ENCODE measurements at regions not wholly inside any gene's neighbourhood (a gene's known extent, or its start where the extent isn't known, plus 50 kb on each side); places are given as distances from the start of the nearest gene placed in this dataset.
A peak's percentile ranks its signal among the peaks of the same experiment; 100 is the strongest.

DNA sequence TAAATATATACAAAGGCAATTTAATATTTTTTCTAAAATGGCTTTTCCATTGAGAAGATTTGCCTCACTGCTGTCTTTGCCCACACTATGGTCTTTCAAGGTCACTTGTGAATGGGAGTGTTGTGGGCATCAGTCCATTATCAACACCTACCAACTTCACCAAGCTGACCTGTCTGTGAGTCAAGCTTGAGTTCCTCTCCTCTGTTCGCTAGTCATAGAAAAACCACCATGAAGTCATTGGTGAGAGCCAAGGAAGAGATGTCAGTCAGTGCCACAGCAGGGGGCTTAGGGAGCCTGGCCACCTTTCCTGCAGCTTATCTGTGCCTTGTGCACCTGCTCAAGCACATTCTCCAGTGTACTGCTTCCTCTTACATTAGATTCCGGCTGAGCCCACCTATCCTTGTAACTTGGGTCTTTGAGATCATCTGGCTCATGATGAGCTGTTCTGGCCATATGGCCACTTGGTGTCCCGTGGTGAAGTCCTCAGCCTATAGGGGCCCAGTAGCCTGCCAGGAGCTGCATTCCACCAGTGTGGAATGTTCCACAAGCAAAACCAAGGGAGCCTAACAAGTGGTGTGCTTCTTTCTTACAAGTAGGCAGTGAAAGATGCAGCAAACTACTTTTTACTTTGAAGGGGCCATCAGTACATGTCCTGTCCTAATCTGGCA, 80.8 kb upstream of the C12orf71 start:
- POLR2A ChIA-PET = no interaction called here
- H3K4me2 ChIP-seq = no peak overlapping the region
- DNase-seq (ENCODE audit: low read depth in 1 of 2, low spot score in 1 of 2) = no peak
- no peak for FAIRE-seq
- H3K9me3 ChIP-seq = no peaks in the 10 kb centered on the region
- peaks cover 9% of the 10 kb centered on the region for H3K4me1 ChIP-seq
- no peak overlapping the region for H3K4me3 ChIP-seq
- H3K27ac ChIP-seq = no peak overlapping the region
- WGBS (ENCODE audit: missing lambda C conversion rate) = 59% methylated on average over 3 of the region's 3 CpGs
- CTCF ChIA-PET = interaction anchor here (1.1 kb wide), 1 partner anchor 22 kb away, joined by 4 read pairs; no protein-coding TSS in a partner anchor
- TF ChIP-seq MAFK (IDR thresholded peaks at IDR 0.05; ENCODE audit: partially characterized antibody) = no peak
- ATAC-seq = peak; percentile 39 to 48; a peak in 5 of 6 replicates

DNA sequence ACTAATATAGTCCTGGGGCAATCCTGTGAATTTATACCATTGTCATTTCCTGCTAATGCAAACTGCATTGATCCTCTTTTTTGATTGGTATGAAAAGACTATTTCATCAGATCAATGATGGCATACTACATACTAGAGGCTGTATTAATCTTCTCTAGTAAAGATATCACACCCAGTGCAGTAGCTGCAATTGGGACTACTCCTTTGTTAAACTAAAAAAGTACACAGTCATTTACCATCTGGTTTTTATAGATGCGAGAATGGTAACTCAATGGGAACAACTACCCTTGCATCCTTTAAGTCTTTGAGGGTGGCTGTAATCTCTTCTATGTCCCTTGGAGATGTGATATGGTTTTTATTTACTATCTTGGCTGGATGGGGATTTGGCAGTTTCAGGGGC, 80.2 kb upstream of the STK38L start:
- Histone ChIP-seq H3K4me1 (peaks cover 9% of the 10 kb centered on the region), H3K4me2 (no peak overlapping the region), H3K27ac (no peak overlapping the region), H3K9me3 (no peaks in the 10 kb centered on the region), H3K4me3 (no peak overlapping the region)
- FAIRE-seq (no peak), DNase-seq (ENCODE audit: low read depth in 1 of 2, low spot score in 1 of 2) (no peak), ATAC-seq (no peak)
- POLR2A ChIA-PET = no interaction called here
- WGBS (ENCODE audit: missing lambda C conversion rate) = 89% methylated on average over 1 of the region's 1 CpG
- CTCF ChIA-PET = interaction anchor here (1.1 kb wide), 1 partner anchor 23 kb away, joined by 4 read pairs; no protein-coding TSS in a partner anchor
- TF ChIP-seq, protein P1, sequence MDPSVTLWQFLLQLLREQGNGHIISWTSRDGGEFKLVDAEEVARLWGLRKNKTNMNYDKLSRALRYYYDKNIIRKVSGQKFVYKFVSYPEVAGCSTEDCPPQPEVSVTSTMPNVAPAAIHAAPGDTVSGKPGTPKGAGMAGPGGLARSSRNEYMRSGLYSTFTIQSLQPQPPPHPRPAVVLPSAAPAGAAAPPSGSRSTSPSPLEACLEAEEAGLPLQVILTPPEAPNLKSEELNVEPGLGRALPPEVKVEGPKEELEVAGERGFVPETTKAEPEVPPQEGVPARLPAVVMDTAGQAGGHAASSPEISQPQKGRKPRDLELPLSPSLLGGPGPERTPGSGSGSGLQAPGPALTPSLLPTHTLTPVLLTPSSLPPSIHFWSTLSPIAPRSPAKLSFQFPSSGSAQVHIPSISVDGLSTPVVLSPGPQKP (IDR thresholded peaks at IDR 0.05; ENCODE audit: low read depth, low read length) = no peak
- TF ChIP-seq, protein P2, sequence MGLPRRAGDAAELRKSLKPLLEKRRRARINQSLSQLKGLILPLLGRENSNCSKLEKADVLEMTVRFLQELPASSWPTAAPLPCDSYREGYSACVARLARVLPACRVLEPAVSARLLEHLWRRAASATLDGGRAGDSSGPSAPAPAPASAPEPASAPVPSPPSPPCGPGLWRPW (IDR thresholded peaks at IDR 0.05) = no peak
- TF ChIP-seq JUN (IDR thresholded peaks at IDR 0.05) = no peak
- TF ChIP-seq, protein P3, sequence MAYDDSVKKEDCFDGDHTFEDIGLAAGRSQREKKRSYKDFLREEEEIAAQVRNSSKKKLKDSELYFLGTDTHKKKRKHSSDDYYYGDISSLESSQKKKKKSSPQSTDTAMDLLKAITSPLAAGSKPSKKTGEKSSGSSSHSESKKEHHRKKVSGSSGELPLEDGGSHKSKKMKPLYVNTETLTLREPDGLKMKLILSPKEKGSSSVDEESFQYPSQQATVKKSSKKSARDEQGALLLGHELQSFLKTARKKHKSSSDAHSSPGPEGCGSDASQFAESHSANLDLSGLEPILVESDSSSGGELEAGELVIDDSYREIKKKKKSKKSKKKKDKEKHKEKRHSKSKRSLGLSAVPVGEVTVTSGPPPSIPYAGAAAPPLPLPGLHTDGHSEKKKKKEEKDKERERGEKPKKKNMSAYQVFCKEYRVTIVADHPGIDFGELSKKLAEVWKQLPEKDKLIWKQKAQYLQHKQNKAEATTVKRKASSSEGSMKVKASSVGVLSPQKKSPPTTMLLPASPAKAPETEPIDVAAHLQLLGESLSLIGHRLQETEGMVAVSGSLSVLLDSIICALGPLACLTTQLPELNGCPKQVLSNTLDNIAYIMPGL (CRISPR knock-in tag; IDR thresholded peaks at IDR 0.05; ENCODE audit: borderline replicate concordance) = no peak
- TF ChIP-seq CHD2 (IDR thresholded peaks at IDR 0.05; ENCODE audit: low read length, partially characterized antibody) = no peak
- no peak for TF ChIP-seq POLR2AphosphoS2 (conservative IDR thresholded peaks at IDR 0.05; ENCODE audit: low read length)
- no peak for TF ChIP-seq TP53 (CRISPR knock-in tag; IDR thresholded peaks at IDR 0.05)
- no peak for TF ChIP-seq SREBF2 (IDR thresholded peaks at IDR 0.05)
- TF ChIP-seq HDAC2 (IDR thresholded peaks at IDR 0.05) = no peak
- TF ChIP-seq RAD21 (conservative IDR thresholded peaks at IDR 0.05 in 1 of 2, IDR thresholded peaks at IDR 0.05 in 1 of 2) = no peak
- TF ChIP-seq, protein P4, sequence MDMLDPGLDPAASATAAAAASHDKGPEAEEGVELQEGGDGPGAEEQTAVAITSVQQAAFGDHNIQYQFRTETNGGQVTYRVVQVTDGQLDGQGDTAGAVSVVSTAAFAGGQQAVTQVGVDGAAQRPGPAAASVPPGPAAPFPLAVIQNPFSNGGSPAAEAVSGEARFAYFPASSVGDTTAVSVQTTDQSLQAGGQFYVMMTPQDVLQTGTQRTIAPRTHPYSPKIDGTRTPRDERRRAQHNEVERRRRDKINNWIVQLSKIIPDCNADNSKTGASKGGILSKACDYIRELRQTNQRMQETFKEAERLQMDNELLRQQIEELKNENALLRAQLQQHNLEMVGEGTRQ (IDR thresholded peaks at IDR 0.05) = no peak
- TF ChIP-seq, protein P5, sequence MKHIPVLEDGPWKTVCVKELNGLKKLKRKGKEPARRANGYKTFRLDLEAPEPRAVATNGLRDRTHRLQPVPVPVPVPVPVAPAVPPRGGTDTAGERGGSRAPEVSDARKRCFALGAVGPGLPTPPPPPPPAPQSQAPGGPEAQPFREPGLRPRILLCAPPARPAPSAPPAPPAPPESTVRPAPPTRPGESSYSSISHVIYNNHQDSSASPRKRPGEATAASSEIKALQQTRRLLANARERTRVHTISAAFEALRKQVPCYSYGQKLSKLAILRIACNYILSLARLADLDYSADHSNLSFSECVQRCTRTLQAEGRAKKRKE (CRISPR knock-in tag; IDR thresholded peaks at IDR 0.05; ENCODE audit: low read depth) = no peak

DNA sequence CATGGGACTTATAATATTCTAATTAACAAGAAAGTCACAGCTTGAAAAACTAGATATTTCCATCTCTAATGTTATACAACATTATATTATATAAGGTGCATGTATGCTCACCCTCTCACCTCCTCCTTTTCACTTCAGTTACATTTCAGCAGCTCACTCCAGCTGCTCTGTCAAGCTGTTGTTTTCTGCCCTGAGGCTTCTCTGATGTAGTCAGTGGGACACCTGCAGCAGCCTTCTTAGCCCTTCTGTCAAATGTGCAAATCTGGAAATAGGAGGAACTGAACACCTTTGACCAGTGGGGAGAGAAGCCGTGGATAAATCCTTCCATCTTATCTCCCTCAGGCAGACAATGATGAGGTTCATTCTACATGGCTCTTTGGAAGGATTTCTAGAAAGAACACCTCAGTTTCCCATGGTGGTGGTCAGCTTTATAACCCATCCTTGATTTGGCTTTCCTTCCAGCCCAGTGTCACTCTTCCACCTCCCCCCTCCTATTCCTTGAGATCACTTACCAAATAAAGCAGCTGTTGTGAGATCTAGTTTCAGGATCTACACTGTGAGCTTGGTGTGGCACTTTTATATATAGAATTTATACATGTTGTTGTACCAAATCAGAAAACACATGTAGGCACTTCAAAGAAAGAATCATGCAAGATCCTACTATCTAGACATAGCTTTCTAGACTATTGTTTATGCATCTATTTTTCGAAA, 79.6 kb upstream of the STK38L start:
- H3K4me1 ChIP-seq = peaks cover 9% of the 10 kb centered on the region
- CTCF ChIA-PET = interaction anchor here (0.7 to 1.0 kb wide), 4 partner anchors 15 to 278 kb away, joined by 3 to 4 read pairs (median 3); no protein-coding TSS in a partner anchor
- ATAC-seq (no peak), DNase-seq (ENCODE audit: low read depth in 1 of 2, low spot score in 1 of 2) (no peak), FAIRE-seq (no peak)
- H3K4me3 ChIP-seq = no peak overlapping the region
- H3K27ac ChIP-seq = no peak overlapping the region
- 67% methylated on average over 2 of the region's 2 CpGs for WGBS (ENCODE audit: missing lambda C conversion rate)
- POLR2A ChIA-PET = no interaction called here
- no peak overlapping the region for H3K4me2 ChIP-seq
- H3K9me3 ChIP-seq = no peaks in the 10 kb centered on the region
- TF ChIP-seq JUNB (IDR thresholded peaks at IDR 0.05) = no peak
- no peak for TF ChIP-seq ZNF302 (CRISPR knock-in tag; IDR thresholded peaks at IDR 0.05)
- TF ChIP-seq NR3C1 (IDR thresholded peaks at IDR 0.05) = no peak
- TF ChIP-seq KDM5A (IDR thresholded peaks at IDR 0.05) = no peak
- no peak for TF ChIP-seq NFE2L2 (conservative IDR thresholded peaks at IDR 0.05; ENCODE audit: low read length)
- no peak for TF ChIP-seq ESRRA (IDR thresholded peaks at IDR 0.05; ENCODE audit: borderline replicate concordance, low read length)
- TF ChIP-seq TP53 (CRISPR knock-in tag; IDR thresholded peaks at IDR 0.05) = no peak
- TF ChIP-seq FOSB (CRISPR knock-in tag; IDR thresholded peaks at IDR 0.05) = no peak
- TF ChIP-seq HOXA7 (CRISPR knock-in tag; IDR thresholded peaks at IDR 0.05) = no peak
- TF ChIP-seq ZSCAN20 (CRISPR knock-in tag; IDR thresholded peaks at IDR 0.05) = no peak
- no peak for TF ChIP-seq ZC3H11A (IDR thresholded peaks at IDR 0.05)
- TF ChIP-seq, protein P6, sequence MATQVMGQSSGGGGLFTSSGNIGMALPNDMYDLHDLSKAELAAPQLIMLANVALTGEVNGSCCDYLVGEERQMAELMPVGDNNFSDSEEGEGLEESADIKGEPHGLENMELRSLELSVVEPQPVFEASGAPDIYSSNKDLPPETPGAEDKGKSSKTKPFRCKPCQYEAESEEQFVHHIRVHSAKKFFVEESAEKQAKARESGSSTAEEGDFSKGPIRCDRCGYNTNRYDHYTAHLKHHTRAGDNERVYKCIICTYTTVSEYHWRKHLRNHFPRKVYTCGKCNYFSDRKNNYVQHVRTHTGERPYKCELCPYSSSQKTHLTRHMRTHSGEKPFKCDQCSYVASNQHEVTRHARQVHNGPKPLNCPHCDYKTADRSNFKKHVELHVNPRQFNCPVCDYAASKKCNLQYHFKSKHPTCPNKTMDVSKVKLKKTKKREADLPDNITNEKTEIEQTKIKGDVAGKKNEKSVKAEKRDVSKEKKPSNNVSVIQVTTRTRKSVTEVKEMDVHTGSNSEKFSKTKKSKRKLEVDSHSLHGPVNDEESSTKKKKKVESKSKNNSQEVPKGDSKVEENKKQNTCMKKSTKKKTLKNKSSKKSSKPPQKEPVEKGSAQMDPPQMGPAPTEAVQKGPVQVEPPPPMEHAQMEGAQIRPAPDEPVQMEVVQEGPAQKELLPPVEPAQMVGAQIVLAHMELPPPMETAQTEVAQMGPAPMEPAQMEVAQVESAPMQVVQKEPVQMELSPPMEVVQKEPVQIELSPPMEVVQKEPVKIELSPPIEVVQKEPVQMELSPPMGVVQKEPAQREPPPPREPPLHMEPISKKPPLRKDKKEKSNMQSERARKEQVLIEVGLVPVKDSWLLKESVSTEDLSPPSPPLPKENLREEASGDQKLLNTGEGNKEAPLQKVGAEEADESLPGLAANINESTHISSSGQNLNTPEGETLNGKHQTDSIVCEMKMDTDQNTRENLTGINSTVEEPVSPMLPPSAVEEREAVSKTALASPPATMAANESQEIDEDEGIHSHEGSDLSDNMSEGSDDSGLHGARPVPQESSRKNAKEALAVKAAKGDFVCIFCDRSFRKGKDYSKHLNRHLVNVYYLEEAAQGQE (IDR thresholded peaks at IDR 0.05) = no peak
- no peak for TF ChIP-seq HOXB5 (CRISPR knock-in tag; IDR thresholded peaks at IDR 0.05)
